ENCODE measurements at regions not wholly inside any gene's neighbourhood (a gene's known extent, or its start where the extent isn't known, plus 50 kb on each side); places are given as distances from the start of the nearest gene placed in this dataset.

GRCh38 chr2:18381386-18381785 is 179.1 kb downstream of the RDH14 start:
- TF ChIP-seq CTCF (IDR thresholded peaks at IDR 0.05) (no peak), EZH2 (IDR thresholded peaks at IDR 0.05; ENCODE audit: borderline replicate concordance, insufficient read depth, low read depth, low read length, poor library complexity, severe bottlenecking) (no peak)

Data from B cell (primary cell).